Tibial artery (tissue), 4 donors: ENCODE measurements at regions not wholly inside any gene's neighbourhood (a gene's known extent, or its start where the extent isn't known, plus 50 kb on each side); places are given as distances from the start of the nearest gene placed in this dataset.

Experiments
- DNase-seq, 2 donors: peaks; one replicate each; pipeline ENCODE4 v3.0.0-alpha.2; 2019
- H3K27ac ChIP-seq, 2 donors: fragments of 200-600 bp; sonication (generic) in 1 of 2; 1 replicate in 1 of 2; 2 replicates in 1 of 2; pipeline ENCODE4 v1.5.1; 2018 to 2019; ENCODE audit warnings: mild to moderate bottlenecking in 1 of 2
- H3K27me3 ChIP-seq, 2 donors: fragments of 200-600 bp; sonication (generic) in 1 of 2; one replicate each; pipeline versions ENCODE4 v1.5.1 to v1.6.0; 2016 to 2019
- H3K36me3 ChIP-seq, 3 donors: fragments of 200-600 bp; sonication (generic) in 2 of 3; one replicate each; pipeline ENCODE4 v1.5.1; 2016 to 2019; ENCODE audit warnings: mild to moderate bottlenecking in 2 of 3
- H3K4me1 ChIP-seq, 4 donors: fragments of 200-600 bp; sonication (generic) in 2 of 4; 1 replicate in 3 of 4; 2 replicates in 1 of 4; pipeline ENCODE4 v1.5.1; 2016 to 2019
- H3K4me3 ChIP-seq, 2 donors: fragments of 200-600 bp; sonication (generic) in 1 of 2; 1 replicate in 1 of 2; 2 replicates in 1 of 2; pipeline ENCODE4 v1.5.1; 2018 to 2019; ENCODE audit warnings: mild to moderate bottlenecking in 2 of 2
- H3K9me3 ChIP-seq, 3 donors: fragments of 200-600 bp; sonication (generic) in 1 of 3; one replicate each; pipeline ENCODE4 v1.5.1; 2016 to 2019
- intact Hi-C: fragments of 100-400 bp; cut with DNase I; formaldehyde crosslinking; loops from one replicate; pipeline ENCODE4 v1.15.0; 2023; ENCODE audit warnings: low total_unique reads
- TF ChIP-seq, protein P1 (sequence below), 2 experiments: fragments of 200-600 bp in 1 of 2; fragments of 450-650 bp in 1 of 2; IDR thresholded peaks; one replicate each; pipeline ENCODE4 v1.5.1; 2017 to 2019; ENCODE audit warnings: antibody characterized with exemption in 2 of 2, mild to moderate bottlenecking in 1 of 2, moderate library complexity in 1 of 2

DNA sequence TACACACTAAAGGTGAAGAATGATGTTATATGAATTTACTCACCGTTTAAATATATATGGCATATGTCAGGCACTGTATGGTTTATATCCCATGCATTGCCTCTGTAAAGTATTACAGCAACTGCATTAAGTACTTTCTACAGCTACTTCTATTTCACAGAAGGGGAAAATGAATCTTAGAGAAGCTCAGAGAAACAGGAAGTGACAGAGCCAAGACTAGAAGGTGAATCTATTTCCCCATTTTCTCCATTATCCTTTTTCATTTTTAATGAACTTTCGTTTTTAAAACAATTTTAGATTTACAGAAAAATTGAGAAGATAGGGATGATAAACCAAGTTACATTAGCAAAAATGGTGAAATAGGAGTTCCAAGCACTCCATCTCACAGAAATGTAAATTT lies 863.3 kb downstream of the UQCRFS1 start:
- Histone ChIP-seq H3K27ac (no peak overlapping the region), H3K9me3 (peaks cover 0 to 4% (median 0%) of the 10 kb centered on the region in 3 donors), H3K4me1 (no peaks in the 10 kb centered on the region), H3K27me3 (no peaks in the 10 kb centered on the region), H3K4me3 (no peak overlapping the region), H3K36me3 (no peaks in the 10 kb centered on the region)
- TF ChIP-seq, protein P1, sequence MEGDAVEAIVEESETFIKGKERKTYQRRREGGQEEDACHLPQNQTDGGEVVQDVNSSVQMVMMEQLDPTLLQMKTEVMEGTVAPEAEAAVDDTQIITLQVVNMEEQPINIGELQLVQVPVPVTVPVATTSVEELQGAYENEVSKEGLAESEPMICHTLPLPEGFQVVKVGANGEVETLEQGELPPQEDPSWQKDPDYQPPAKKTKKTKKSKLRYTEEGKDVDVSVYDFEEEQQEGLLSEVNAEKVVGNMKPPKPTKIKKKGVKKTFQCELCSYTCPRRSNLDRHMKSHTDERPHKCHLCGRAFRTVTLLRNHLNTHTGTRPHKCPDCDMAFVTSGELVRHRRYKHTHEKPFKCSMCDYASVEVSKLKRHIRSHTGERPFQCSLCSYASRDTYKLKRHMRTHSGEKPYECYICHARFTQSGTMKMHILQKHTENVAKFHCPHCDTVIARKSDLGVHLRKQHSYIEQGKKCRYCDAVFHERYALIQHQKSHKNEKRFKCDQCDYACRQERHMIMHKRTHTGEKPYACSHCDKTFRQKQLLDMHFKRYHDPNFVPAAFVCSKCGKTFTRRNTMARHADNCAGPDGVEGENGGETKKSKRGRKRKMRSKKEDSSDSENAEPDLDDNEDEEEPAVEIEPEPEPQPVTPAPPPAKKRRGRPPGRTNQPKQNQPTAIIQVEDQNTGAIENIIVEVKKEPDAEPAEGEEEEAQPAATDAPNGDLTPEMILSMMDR (IDR thresholded peaks at IDR 0.05): no peak
- intact Hi-C loops: no loop called here
- no peak for DNase-seq

DNA sequence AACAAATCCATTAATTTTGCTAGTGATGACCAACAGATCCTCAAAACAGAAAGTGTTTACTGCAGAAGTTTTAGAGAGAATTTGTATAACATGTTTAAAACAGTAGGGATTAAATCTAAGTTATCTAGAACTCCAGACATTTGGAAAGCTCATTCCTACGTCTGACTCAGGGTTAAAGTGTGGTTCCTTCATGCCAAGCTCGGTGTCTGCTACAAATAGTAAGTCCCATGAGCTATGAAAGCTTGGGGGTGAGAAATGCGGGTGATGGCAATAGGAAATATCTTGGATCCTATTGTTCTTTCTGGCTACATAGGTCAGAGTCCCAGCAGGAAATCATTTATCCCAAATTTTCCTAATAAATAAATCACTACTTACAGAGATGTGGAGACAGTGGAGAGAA lies 867.1 kb downstream of the UQCRFS1 start:
- H3K9me3 ChIP-seq: no peaks in the 10 kb centered on the region
- TF ChIP-seq, protein P1 (IDR thresholded peaks at IDR 0.05): no peak
- intact Hi-C loops: no loop called here
- H3K4me1 ChIP-seq: no peaks in the 10 kb centered on the region
- DNase-seq: no peak
- no peaks in the 10 kb centered on the region for H3K27me3 ChIP-seq
- H3K36me3 ChIP-seq: no peaks in the 10 kb centered on the region
- H3K4me3 ChIP-seq: no peak overlapping the region
- no peak overlapping the region for H3K27ac ChIP-seq

DNA sequence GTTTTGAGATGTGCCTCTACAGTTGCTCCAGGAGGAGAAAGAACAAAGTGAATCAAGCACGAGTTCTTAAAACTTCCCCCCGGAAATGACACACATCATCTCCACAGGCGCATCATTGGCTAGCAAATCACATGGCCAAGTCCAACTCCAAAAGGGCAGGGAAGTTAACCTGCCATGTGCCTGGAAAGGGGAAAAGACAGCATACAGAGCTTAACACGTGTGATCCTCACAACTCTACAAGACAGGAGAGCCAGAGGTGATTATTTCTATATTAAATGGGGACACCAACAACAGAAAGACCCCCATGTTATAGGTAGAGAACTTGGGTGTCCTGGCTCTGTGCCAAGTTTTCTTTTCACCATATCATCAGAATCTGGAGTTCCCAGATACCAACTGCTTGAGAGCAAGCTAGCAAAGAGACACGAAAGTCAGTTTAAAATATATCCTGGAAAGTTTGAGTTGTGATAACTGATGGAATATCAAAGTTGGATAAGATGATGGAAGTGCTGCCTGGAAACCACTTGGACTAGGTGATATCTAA lies 871.1 kb downstream of the UQCRFS1 start:
- H3K36me3 ChIP-seq: no peaks in the 10 kb centered on the region
- peaks cover 0 to 5% (median 0%) of the 10 kb centered on the region in 3 donors for H3K9me3 ChIP-seq
- no peaks in the 10 kb centered on the region for H3K4me1 ChIP-seq
- TF ChIP-seq, protein P1 (IDR thresholded peaks at IDR 0.05): no peak
- H3K4me3 ChIP-seq: no peak overlapping the region
- intact Hi-C loops: no loop called here
- H3K27me3 ChIP-seq: no peaks in the 10 kb centered on the region
- H3K27ac ChIP-seq: no peak overlapping the region
- no peak for DNase-seq

DNA sequence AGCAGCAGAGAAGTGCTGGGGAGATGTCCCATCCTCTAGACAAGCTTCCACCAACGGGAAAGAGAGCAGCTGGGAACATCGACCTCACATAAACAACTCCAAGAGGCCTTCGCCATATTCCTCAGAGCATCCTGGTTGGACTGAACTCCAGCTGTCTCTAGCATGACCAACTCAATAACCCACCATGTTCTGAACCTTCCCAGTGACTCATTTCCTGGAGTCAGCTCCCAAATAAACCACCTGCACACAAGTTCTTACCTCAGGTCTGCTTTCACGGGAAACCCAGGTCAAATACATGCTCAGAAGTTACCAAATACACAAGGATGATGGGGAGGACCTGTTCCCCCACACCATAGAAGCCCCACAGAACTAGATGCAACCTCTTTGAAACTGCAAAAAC lies 878.5 kb downstream of the UQCRFS1 start:
- Histone ChIP-seq H3K27ac (no peak overlapping the region), H3K36me3 (no peaks in the 10 kb centered on the region), H3K4me3 (no peak overlapping the region), H3K4me1 (no peaks in the 10 kb centered on the region), H3K27me3 (no peaks in the 10 kb centered on the region), H3K9me3 (peaks cover 0 to 8% (median 0%) of the 10 kb centered on the region in 3 donors)
- TF ChIP-seq, protein P1 (IDR thresholded peaks at IDR 0.05): no peak
- intact Hi-C loops: no loop called here
- DNase-seq: no peak

GRCh38 chr19:28333909-28334308 lies 879.0 kb downstream of the UQCRFS1 start:
- Histone ChIP-seq H3K4me1 (no peaks in the 10 kb centered on the region), H3K36me3 (no peaks in the 10 kb centered on the region), H3K4me3 (no peak overlapping the region), H3K27ac (no peak overlapping the region), H3K9me3 (peaks cover 0 to 10% (median 0%) of the 10 kb centered on the region in 3 donors), H3K27me3 (no peaks in the 10 kb centered on the region)
- TF ChIP-seq, protein P1 (IDR thresholded peaks at IDR 0.05): no peak
- intact Hi-C loops: no loop called here
- DNase-seq: no peak

DNA sequence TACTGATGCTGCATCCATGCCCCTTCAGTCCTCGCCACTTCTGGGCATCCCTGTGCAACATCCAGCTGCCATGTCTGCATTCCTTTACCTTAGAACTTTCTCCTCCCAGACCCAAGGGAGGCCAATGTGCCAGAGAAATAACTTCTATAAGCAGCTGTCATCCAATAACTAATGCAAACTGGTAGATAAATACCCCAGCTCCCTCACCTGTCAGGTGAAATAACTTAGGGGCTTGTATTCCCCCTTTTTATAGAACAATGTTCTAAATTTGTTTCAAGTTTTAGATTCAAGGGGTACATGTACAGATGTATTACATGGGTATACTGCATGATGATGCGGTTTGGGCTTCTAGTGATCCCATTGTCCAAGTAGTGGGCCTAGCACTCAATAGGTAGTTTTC lies 880.1 kb downstream of the UQCRFS1 start:
- Histone ChIP-seq H3K4me1 (no peaks in the 10 kb centered on the region), H3K4me3 (no peak overlapping the region), H3K9me3 (peaks cover 0 to 4% (median 0%) of the 10 kb centered on the region in 3 donors), H3K27me3 (no peaks in the 10 kb centered on the region), H3K36me3 (no peaks in the 10 kb centered on the region), H3K27ac (no peak overlapping the region)
- TF ChIP-seq, protein P1 (IDR thresholded peaks at IDR 0.05): no peak
- DNase-seq: no peak
- intact Hi-C loops: no loop called here
